K562 (cell line): ENCODE measurements at regions not wholly inside any gene's neighbourhood (a gene's known extent, or its start where the extent isn't known, plus 50 kb on each side); places are given as distances from the start of the nearest gene placed in this dataset.
"Not testable (repeated sequence)": the region's sequence is repeated elsewhere in the genome, so short reads cannot be mapped to it uniquely, and the experiment has no call there.

Source experiments
- ATAC-seq: fragments of 200-7000 bp; cut with Tn5 transposase; 3 replicates; pipeline ENCODE4 v1.9.1; 2020; ENCODE audit warnings: moderate library complexity
- BruUV-seq: library from RNA; stranded (reverse); fragments of 400-500 nt; replicated peaks from 2 replicates; lab custom pipeline; 2021; lab: Mats Ljungman, UMichigan
- CTCF ChIA-PET: fragments of 300-600 bp; formaldehyde crosslinking; extraction: SDS; loops from one replicate; lab custom pipeline; 2021; ENCODE audit warnings: low intra/inter-chr PET ratio; lab: Yijun Ruan, JAX
- POLR2A ChIA-PET: fragments of 300-600, 350-650 bp; sonication (Branson Sonifier 250); formaldehyde crosslinking; extraction: SDS; loops from one replicate; lab custom pipeline; 2021; ENCODE audit warnings: antibody characterized with exemption, inconsistent platforms; lab: Yijun Ruan, JAX
- DNase-seq, 4 experiments: peaks; one replicate each; pipeline versions ENCODE4 v3.0.0 to v3.0.0-alpha.2; 2011 to 2018; ENCODE audit warnings: low spot score in 3 of 4, mixed read lengths in 3 of 4; ENCODE audit errors: extremely low read depth in 1 of 4
- FAIRE-seq: peaks from 2 replicates; lab custom pipeline; 2011; peaks lifted over from hg19 to GRCh38; lab: Jason Lieb, UNC
- H2AFZ ChIP-seq: 2 replicates; pipeline ENCODE4 v1.6.0; 2011; ENCODE audit warnings: low read depth, low read length, control low read depth, inconsistent platforms
- H3K27ac ChIP-seq: fragments of 200-600 bp; 3 replicates; pipeline ENCODE4 v1.8.0; 2011; ENCODE audit warnings: low read depth, mild to moderate bottlenecking, control low read depth, inconsistent platforms, low read length, moderate library complexity, mixed read lengths; ENCODE audit errors: extremely low read depth
- H3K27me3 ChIP-seq, 2 experiments: fragments of 300-600 bp in 1 of 2; 2 replicates in 1 of 2; 3 replicates in 1 of 2; pipeline versions ENCODE4 v1.6.0 to v1.8.0; 2011; ENCODE audit warnings: inconsistent platforms in 2 of 2, low read length in 2 of 2, mild to moderate bottlenecking in 1 of 2, mixed read lengths in 1 of 2, moderate library complexity in 1 of 2; ENCODE audit not compliant: control insufficient read depth in 2 of 2, insufficient read depth in 2 of 2
- H3K36me3 ChIP-seq: fragments of 300-600 bp; 3 replicates; pipeline ENCODE4 v1.8.0; 2011; ENCODE audit warnings: mild to moderate bottlenecking, low read length, inconsistent platforms; ENCODE audit not compliant: control insufficient read depth, insufficient read depth
- H3K4me1 ChIP-seq, 2 experiments: fragments of 200-600 bp in 1 of 2; replicated peaks in 1 of 2; 2 replicates in 1 of 2; 3 replicates in 1 of 2; pipeline versions ENCODE4 v1.5.1 to v1.8.0; 2011; ENCODE audit warnings: inconsistent platforms in 2 of 2, low read length in 2 of 2, mild to moderate bottlenecking in 1 of 2, mixed read lengths in 1 of 2, moderate library complexity in 1 of 2; ENCODE audit not compliant: control insufficient read depth in 2 of 2, insufficient read depth in 2 of 2
- H3K4me2 ChIP-seq: 2 replicates; pipeline ENCODE4 v1.6.1; 2011; ENCODE audit warnings: low read length, control low read depth, inconsistent platforms, mixed read lengths; ENCODE audit not compliant: insufficient read depth
- H3K4me3 ChIP-seq: fragments of 200-600 bp; sonication (generic), shearing (Covaris generic); 2 replicates; pipeline ENCODE4 v1.5.1; 2016; ENCODE audit warnings: control low read depth, inconsistent platforms
- H3K79me2 ChIP-seq: fragments of 200-600 bp; 3 replicates; pipeline ENCODE4 v1.8.0; 2011; ENCODE audit warnings: low read length, inconsistent platforms; ENCODE audit not compliant: control insufficient read depth, insufficient read depth
- H3K9ac ChIP-seq, 2 experiments: 2 replicates each; pipeline versions ENCODE4 v1.6.0 to v1.6.1; 2011; ENCODE audit warnings: low read depth in 2 of 2, low read length in 2 of 2, control low read depth in 1 of 2, inconsistent platforms in 1 of 2, mild to moderate bottlenecking in 1 of 2, mixed read lengths in 1 of 2; ENCODE audit not compliant: insufficient read depth in 1 of 2
- H3K9me1 ChIP-seq: one replicate; pipeline ENCODE4 v1.6.0; 2011; ENCODE audit warnings: inconsistent platforms, mild to moderate bottlenecking, low read length, moderate library complexity; ENCODE audit not compliant: control insufficient read depth, insufficient read depth
- H3K9me3 ChIP-seq: replicated peaks from 2 replicates; pipeline ENCODE4 v1.5.1; 2011; ENCODE audit warnings: low read depth, low read length, inconsistent platforms; ENCODE audit not compliant: control insufficient read depth, insufficient read depth
- H4K20me1 ChIP-seq: replicated peaks from 2 replicates; pipeline ENCODE4 v1.6.1; 2011; ENCODE audit warnings: low read length, inconsistent platforms, mixed read lengths; ENCODE audit not compliant: control insufficient read depth, insufficient read depth
- CTBP1 ChIP-seq: fragments of 450-650 bp; IDR thresholded peaks from 2 replicates; pipeline ENCODE4 v1.6.1; 2016; ENCODE audit warnings: borderline replicate concordance
- GABPA ChIP-seq: fragments of 200-800 bp; sonication (Bioruptor generic); conservative IDR thresholded peaks from 2 replicates; pipeline ENCODE4 v1.6.1; 2016; ENCODE audit warnings: low read depth, missing genetic modification characterization, missing compliant biosample characterization
- SRSF1 ChIP-seq: fragments of 200-400 bp; formaldehyde crosslinking; IDR thresholded peaks from 2 replicates; pipeline ENCODE4 v1.6.1; 2017; ENCODE audit warnings: mild to moderate bottlenecking, low read depth, low read length, moderate library complexity
- WGBS: fragments of 100-300 bp; shearing (Covaris generic); methylation state at CpG from one replicate; pipeline ENCODE4 v1.1.6; 2016; ENCODE audit warnings: low coverage, mixed read lengths; ENCODE audit not compliant: insufficient coverage; ENCODE audit errors: missing lambda C conversion rate; 5-methylcytosine and 5-hydroxymethylcytosine counted together
- in situ Hi-C: fragments of 300-500 bp; cut with MboI; formaldehyde crosslinking; loops from 4 replicates; pipeline ENCODE4 v1.15.0; 2018; ENCODE audit warnings: inconsistent platforms, mixed read lengths
- intact Hi-C: fragments of 100-400 bp; cut with micrococcal nuclease; formaldehyde crosslinking; loops from 2 replicates; pipeline ENCODE4 v1.14.2; 2022
- TF ChIP-seq, protein P1 (sequence below): fragments of 250-450 bp; sonication (Bioruptor Pico); IDR thresholded peaks from 2 replicates; pipeline ENCODE4 v1.8.0; 2021; ENCODE audit warnings: mild to moderate bottlenecking, moderate library complexity
- TF ChIP-seq, protein P2 (sequence below): fragments of 450-650 bp; IDR thresholded peaks from 2 replicates; pipeline ENCODE4 v1.6.1; 2016; ENCODE audit warnings: mild to moderate bottlenecking
- TF ChIP-seq, protein P3 (sequence below): fragments of 250-450 bp; sonication (Bioruptor Pico); IDR thresholded peaks from 2 replicates; pipeline ENCODE4 v1.5.0; 2020; ENCODE audit warnings: mild to moderate bottlenecking
- TF ChIP-seq, protein P4 (sequence below): sonication (generic); formaldehyde crosslinking; IDR thresholded peaks from 2 replicates; pipeline ENCODE4 v1.8.0; 2022; ENCODE audit warnings: mild to moderate bottlenecking, missing genetic modification reagents

DNA sequence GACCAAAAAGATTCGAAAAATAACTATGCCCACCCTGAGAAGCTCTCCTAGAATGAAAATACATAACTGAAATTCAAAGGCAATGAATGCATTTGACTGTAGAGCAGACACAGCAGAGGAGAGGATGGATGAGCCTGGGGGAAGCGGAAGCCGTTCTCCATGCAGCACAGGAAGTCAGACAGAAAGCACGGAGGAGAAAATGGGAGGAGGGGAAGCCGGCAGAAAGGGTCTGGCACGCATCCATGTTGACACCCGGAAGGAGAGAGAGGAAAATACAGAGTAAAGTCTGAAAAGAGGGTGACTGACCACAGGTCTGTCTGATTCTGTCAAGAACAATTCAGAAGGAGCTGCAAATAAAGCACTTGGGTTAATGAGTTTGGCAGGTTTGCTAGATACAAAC lies 161.0 kb upstream of the FOXD4L5 start:
- H3K4me2 ChIP-seq, H3K79me2 ChIP-seq, FAIRE-seq, H3K4me3 ChIP-seq, H3K9me1 ChIP-seq, BruUV-seq, H3K27me3 ChIP-seq, CTCF ChIA-PET, H3K4me1 ChIP-seq, H3K9me3 ChIP-seq, in situ Hi-C loops, H3K27ac ChIP-seq, H4K20me1 ChIP-seq, H3K36me3 ChIP-seq, POLR2A ChIA-PET, H3K9ac ChIP-seq, H2AFZ ChIP-seq, intact Hi-C loops: not testable (repeated sequence)
- ATAC-seq: peak; percentile 64; the same call in 2 of the 3 replicates
- TF ChIP-seq GABPA (tag): peak; percentile 58
- DNase-seq: peak in 1 of 4 experiments; percentile 25
- WGBS: 11% methylated on average over 3 of the region's 7 CpGs

DNA sequence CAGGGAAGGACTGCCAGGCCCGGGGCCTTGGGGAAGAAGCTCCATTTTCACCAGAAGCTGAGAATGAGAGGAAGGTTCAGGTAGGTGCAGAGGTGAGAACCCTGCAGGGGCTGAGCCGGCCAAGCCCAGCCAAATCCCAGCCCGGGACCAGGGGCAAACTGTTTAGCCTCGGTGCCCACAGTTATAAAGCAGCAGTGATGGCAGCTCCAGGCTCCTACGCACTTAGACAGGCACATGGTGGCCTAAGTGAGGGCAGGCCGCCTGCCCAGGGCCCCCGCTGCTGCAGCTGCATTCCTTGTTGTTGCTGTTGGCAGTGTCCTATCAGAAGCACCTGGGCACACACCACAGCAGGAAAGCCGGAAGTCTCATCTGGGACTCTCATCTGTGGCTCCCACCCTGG lies 159.9 kb upstream of the FOXD4L5 start:
- H3K9me3 ChIP-seq: no peaks in the 10 kb centered on the region
- H4K20me1 ChIP-seq: no peaks in the 10 kb centered on the region
- intact Hi-C loops (no loop called here), in situ Hi-C loops (no loop called here)
- ATAC-seq: no peak
- POLR2A ChIA-PET: no interaction called here
- H3K9ac ChIP-seq: no peak overlapping the region
- no peaks in the 10 kb centered on the region for H3K79me2 ChIP-seq
- no peak for FAIRE-seq
- H3K27me3 ChIP-seq: no peaks in the 10 kb centered on the region
- no peaks in the 10 kb centered on the region for H3K36me3 ChIP-seq
- H3K4me1 ChIP-seq: no peaks in the 10 kb centered on the region; a peak in 1 of 5 replicates
- no TSS peak for BruUV-seq
- H2AFZ ChIP-seq: no peak overlapping the region
- no peak for DNase-seq
- no peak overlapping the region for H3K27ac ChIP-seq
- CTCF ChIA-PET: no interaction called here
- 27% methylated on average over 5 of the region's 8 CpGs for WGBS
- H3K9me1 ChIP-seq: no peaks in the 10 kb centered on the region
- no peak overlapping the region for H3K4me2 ChIP-seq
- no peak overlapping the region for H3K4me3 ChIP-seq
- TF ChIP-seq, protein P1, sequence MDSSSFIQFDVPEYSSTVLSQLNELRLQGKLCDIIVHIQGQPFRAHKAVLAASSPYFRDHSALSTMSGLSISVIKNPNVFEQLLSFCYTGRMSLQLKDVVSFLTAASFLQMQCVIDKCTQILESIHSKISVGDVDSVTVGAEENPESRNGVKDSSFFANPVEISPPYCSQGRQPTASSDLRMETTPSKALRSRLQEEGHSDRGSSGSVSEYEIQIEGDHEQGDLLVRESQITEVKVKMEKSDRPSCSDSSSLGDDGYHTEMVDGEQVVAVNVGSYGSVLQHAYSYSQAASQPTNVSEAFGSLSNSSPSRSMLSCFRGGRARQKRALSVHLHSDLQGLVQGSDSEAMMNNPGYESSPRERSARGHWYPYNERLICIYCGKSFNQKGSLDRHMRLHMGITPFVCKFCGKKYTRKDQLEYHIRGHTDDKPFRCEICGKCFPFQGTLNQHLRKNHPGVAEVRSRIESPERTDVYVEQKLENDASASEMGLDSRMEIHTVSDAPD: no peak
- TF ChIP-seq, protein P2, sequence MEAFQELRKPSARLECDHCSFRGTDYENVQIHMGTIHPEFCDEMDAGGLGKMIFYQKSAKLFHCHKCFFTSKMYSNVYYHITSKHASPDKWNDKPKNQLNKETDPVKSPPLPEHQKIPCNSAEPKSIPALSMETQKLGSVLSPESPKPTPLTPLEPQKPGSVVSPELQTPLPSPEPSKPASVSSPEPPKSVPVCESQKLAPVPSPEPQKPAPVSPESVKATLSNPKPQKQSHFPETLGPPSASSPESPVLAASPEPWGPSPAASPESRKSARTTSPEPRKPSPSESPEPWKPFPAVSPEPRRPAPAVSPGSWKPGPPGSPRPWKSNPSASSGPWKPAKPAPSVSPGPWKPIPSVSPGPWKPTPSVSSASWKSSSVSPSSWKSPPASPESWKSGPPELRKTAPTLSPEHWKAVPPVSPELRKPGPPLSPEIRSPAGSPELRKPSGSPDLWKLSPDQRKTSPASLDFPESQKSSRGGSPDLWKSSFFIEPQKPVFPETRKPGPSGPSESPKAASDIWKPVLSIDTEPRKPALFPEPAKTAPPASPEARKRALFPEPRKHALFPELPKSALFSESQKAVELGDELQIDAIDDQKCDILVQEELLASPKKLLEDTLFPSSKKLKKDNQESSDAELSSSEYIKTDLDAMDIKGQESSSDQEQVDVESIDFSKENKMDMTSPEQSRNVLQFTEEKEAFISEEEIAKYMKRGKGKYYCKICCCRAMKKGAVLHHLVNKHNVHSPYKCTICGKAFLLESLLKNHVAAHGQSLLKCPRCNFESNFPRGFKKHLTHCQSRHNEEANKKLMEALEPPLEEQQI: no peak
- TF ChIP-seq SRSF1 (no peak), CTBP1 (no peak)
- TF ChIP-seq, protein P3, sequence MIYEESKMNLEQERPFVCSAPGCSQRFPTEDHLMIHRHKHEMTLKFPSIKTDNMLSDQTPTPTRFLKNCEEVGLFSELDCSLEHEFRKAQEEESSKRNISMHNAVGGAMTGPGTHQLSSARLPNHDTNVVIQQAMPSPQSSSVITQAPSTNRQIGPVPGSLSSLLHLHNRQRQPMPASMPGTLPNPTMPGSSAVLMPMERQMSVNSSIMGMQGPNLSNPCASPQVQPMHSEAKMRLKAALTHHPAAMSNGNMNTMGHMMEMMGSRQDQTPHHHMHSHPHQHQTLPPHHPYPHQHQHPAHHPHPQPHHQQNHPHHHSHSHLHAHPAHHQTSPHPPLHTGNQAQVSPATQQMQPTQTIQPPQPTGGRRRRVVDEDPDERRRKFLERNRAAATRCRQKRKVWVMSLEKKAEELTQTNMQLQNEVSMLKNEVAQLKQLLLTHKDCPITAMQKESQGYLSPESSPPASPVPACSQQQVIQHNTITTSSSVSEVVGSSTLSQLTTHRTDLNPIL (CRISPR knock-in tag): no peak
- TF ChIP-seq, protein P4, sequence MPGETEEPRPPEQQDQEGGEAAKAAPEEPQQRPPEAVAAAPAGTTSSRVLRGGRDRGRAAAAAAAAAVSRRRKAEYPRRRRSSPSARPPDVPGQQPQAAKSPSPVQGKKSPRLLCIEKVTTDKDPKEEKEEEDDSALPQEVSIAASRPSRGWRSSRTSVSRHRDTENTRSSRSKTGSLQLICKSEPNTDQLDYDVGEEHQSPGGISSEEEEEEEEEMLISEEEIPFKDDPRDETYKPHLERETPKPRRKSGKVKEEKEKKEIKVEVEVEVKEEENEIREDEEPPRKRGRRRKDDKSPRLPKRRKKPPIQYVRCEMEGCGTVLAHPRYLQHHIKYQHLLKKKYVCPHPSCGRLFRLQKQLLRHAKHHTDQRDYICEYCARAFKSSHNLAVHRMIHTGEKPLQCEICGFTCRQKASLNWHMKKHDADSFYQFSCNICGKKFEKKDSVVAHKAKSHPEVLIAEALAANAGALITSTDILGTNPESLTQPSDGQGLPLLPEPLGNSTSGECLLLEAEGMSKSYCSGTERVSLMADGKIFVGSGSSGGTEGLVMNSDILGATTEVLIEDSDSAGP (CRISPR knock-in tag): no peak
